A673 (cell line): ENCODE measurements at regions not wholly inside any gene's neighbourhood (a gene's known extent, or its start where the extent isn't known, plus 50 kb on each side); places are given as distances from the start of the nearest gene placed in this dataset.

Experiments
- BruUV-seq: library from RNA; stranded (reverse); fragments of 400-500 nt; replicated peaks from 2 replicates; lab custom pipeline; 2021; lab: Mats Ljungman, UMichigan
- CTCF ChIA-PET: fragments of 300-600 bp; sonication (Branson Sonifier 250); formaldehyde crosslinking; loops from one replicate; lab custom pipeline; 2022; ENCODE audit warnings: antibody characterized with exemption; lab: Charles Lee
- POLR2A ChIA-PET: fragments of 300-600 bp; sonication (Branson Sonifier 250); formaldehyde crosslinking; loops from one replicate; lab custom pipeline; 2022; ENCODE audit warnings: antibody characterized with exemption; ENCODE audit not compliant: low non-redundant PET; lab: Charles Lee
- DNase-seq: peaks from one replicate; pipeline ENCODE4 v3.0.0-alpha.2; 2015; ENCODE audit warnings: low spot score
- H3K27ac ChIP-seq: fragments of 200-600 bp; sonication (generic); 2 replicates; pipeline ENCODE4 v1.5.1; 2016; ENCODE audit warnings: mixed run types, low read depth, mild to moderate bottlenecking, mixed read lengths, antibody characterized with exemption, low read length; ENCODE audit not compliant: poor library complexity, severe bottlenecking
- H3K27me3 ChIP-seq: fragments of 200-600 bp; sonication (generic); replicated peaks from 2 replicates; pipeline ENCODE4 v1.6.1; 2017; ENCODE audit warnings: mixed run types, low read depth, mild to moderate bottlenecking, mixed read lengths, antibody characterized with exemption, low read length; ENCODE audit not compliant: insufficient read depth, poor library complexity
- H3K36me3 ChIP-seq: fragments of 200-600 bp; sonication (generic); 2 replicates; pipeline ENCODE4 v1.6.1; 2016; ENCODE audit warnings: mixed run types, mild to moderate bottlenecking, mixed read lengths, antibody characterized with exemption, low read length; ENCODE audit not compliant: insufficient read depth, poor library complexity, severe bottlenecking
- H3K4me1 ChIP-seq: fragments of 200-600 bp; sonication (generic); 2 replicates; pipeline ENCODE4 v1.6.1; 2017; ENCODE audit warnings: mixed run types, mild to moderate bottlenecking, mixed read lengths, antibody characterized with exemption, low read length; ENCODE audit not compliant: insufficient read depth, poor library complexity, severe bottlenecking
- H3K4me3 ChIP-seq: fragments of 200-600 bp; sonication (generic); 2 replicates; pipeline ENCODE4 v1.5.1; 2016; ENCODE audit warnings: low read depth, mixed run types, mild to moderate bottlenecking, mixed read lengths, low read length; ENCODE audit not compliant: poor library complexity, severe bottlenecking
- H3K9me3 ChIP-seq: fragments of 200-600 bp; sonication (generic); 2 replicates; pipeline ENCODE4 v1.6.1; 2016; ENCODE audit warnings: mixed run types, low read depth, mild to moderate bottlenecking, mixed read lengths, antibody characterized with exemption, low read length; ENCODE audit not compliant: poor library complexity, severe bottlenecking
- EZH2 ChIP-seq: fragments of 200-600 bp; sonication (generic); IDR thresholded peaks from 2 replicates; pipeline ENCODE4 v1.6.1; 2017; ENCODE audit warnings: borderline replicate concordance, low read depth, mild to moderate bottlenecking, mixed read lengths, antibody characterized with exemption, low read length; ENCODE audit not compliant: poor library complexity, severe bottlenecking
- intact Hi-C: fragments of 100-400 bp; cut with micrococcal nuclease; formaldehyde crosslinking; loops from one replicate; pipeline ENCODE4 v1.10.0; 2022; ENCODE audit not compliant: unreplicated experiment
- TF ChIP-seq, protein P1 (sequence below): fragments of 300-800, 200-600 bp; sonication (generic); conservative IDR thresholded peaks from 2 replicates; pipeline ENCODE4 v1.5.1; 2017; ENCODE audit warnings: low read depth, mild to moderate bottlenecking, antibody characterized with exemption, low read length, moderate library complexity, mixed read lengths

DNA sequence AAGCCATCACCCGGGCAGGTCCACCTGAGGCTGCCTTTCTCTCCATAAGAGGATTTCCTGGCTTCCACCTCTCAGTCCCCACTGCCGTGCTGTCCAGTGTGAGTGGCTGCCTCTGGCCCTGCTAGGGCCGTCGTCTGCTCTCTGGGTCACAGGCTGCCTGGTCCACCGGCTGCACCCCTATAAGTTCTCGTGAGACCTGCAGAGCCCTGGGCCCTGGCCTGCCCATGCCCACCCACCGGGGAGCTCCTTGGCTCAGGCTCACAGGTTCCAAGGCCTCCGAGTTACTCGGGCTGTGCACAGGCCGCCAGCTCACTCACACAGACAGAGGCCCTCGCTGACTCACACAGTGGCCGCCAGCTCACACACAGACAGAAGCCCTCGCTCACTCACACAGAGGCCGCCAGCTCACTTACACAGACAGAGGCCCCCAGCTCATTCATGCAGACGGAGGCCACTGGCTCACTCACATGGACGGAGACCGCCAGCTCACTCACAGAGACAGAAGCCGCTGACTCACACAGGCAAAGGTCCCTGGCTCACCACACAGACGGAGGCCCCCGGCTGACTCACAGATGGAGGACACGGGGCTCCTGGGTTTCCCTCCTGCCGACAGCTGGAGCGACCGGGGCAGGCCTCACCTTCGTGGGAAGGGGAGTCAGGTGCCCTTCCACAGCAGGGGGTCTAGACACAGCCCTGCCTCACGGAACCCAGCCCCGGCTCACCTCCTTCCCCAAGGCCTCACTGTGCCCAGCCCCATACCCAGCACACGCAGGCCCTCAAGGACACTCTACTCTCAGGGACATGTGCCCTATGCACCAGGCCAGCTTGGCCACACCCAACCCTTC is 334.1 kb upstream of the MYT1L start:
- Histone ChIP-seq H3K4me3 (no peak overlapping the region), H3K27ac (no peak overlapping the region), H3K4me1 (no peaks in the 10 kb centered on the region), H3K27me3 (no peaks in the 10 kb centered on the region), H3K36me3 (no peaks in the 10 kb centered on the region), H3K9me3 (no peaks in the 10 kb centered on the region)
- POLR2A ChIA-PET: no interaction called here
- BruUV-seq: no TSS peak
- TF ChIP-seq EZH2: no peak
- TF ChIP-seq, protein P1, sequence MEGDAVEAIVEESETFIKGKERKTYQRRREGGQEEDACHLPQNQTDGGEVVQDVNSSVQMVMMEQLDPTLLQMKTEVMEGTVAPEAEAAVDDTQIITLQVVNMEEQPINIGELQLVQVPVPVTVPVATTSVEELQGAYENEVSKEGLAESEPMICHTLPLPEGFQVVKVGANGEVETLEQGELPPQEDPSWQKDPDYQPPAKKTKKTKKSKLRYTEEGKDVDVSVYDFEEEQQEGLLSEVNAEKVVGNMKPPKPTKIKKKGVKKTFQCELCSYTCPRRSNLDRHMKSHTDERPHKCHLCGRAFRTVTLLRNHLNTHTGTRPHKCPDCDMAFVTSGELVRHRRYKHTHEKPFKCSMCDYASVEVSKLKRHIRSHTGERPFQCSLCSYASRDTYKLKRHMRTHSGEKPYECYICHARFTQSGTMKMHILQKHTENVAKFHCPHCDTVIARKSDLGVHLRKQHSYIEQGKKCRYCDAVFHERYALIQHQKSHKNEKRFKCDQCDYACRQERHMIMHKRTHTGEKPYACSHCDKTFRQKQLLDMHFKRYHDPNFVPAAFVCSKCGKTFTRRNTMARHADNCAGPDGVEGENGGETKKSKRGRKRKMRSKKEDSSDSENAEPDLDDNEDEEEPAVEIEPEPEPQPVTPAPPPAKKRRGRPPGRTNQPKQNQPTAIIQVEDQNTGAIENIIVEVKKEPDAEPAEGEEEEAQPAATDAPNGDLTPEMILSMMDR: no peak
- CTCF ChIA-PET: no interaction called here
- intact Hi-C loops: no loop called here
- no peak for DNase-seq

GRCh38 chr2:2663401-2664036 is 332.4 kb upstream of the MYT1L start:
- POLR2A ChIA-PET: no interaction called here
- Histone ChIP-seq H3K9me3 (no peaks in the 10 kb centered on the region), H3K4me3 (no peak overlapping the region), H3K27me3 (no peaks in the 10 kb centered on the region), H3K27ac (no peak overlapping the region), H3K36me3 (no peaks in the 10 kb centered on the region), H3K4me1 (no peaks in the 10 kb centered on the region)
- TF ChIP-seq, protein P1: no peak
- TF ChIP-seq EZH2: no peak
- BruUV-seq: no TSS peak
- intact Hi-C loops: no loop called here
- DNase-seq: no peak
- CTCF ChIA-PET: no interaction called here

DNA sequence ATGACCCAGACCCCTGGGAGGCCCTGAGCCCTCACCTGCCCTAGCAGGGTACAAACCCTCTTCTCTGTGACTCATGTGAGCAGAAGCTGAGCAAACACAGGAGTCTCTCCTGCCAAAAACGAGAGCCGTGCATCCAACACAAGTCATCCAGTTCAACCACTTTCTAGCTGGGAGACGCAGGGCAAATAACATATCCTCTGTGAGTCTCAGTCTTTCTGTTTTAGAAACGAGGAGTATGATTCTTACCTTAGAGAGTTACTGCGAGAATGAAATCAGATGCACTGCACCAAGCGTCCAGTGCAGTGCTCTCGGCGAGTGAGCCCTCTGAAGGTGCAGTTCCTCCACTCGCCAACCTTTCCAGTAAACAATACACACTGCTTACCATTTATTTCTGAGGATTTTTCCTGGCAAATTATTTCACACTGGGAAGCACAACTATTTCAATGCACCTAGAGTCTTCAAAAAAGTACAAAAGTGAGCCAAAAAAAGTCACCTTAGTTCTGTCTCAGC is 331.8 kb upstream of the MYT1L start:
- POLR2A ChIA-PET: no interaction called here
- intact Hi-C loops: no loop called here
- H3K36me3 ChIP-seq: no peaks in the 10 kb centered on the region
- TF ChIP-seq, protein P1: no peak
- TF ChIP-seq EZH2: no peak
- no peak for DNase-seq
- BruUV-seq: no TSS peak
- H3K27ac ChIP-seq: no peak overlapping the region
- CTCF ChIA-PET: no interaction called here
- H3K4me3 ChIP-seq: no peak overlapping the region
- H3K9me3 ChIP-seq: no peaks in the 10 kb centered on the region
- H3K4me1 ChIP-seq: no peaks in the 10 kb centered on the region
- no peaks in the 10 kb centered on the region for H3K27me3 ChIP-seq
